ENCODE measurements at regions not wholly inside any gene's neighbourhood (a gene's known extent, or its start where the extent isn't known, plus 50 kb on each side); places are given as distances from the start of the nearest gene placed in this dataset.
A peak's percentile ranks its signal among the peaks of the same experiment; 100 is the strongest.
"Not testable (repeated sequence)": the region's sequence is repeated elsewhere in the genome, so short reads cannot be mapped to it uniquely, and the experiment has no call there.

DNA sequence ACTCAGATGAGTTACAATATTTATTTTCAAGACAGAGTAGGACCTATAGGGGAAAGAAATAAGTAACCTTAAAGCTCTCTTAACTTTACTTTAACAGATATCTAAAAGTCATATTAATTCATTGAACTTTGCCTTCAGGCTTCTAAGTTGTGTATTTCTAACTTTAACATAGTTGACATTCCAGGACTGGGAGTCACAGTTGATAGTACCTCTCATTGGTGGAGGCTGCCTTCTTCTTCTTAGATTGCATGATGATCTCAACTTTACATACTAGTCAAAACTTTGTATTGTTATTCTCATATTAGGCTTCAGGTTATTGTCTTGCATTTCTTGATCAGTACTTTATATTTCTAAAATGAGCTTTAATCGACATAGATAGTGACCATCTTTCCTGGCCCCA is 350.1 kb upstream of the KIF2B start:
- Mint-ChIP-seq H3K4me3 (ENCODE audit: unreplicated experiment) (no peak overlapping the region), H3K4me1 (ENCODE audit: low read depth) (peaks cover 23% of the 10 kb centered on the region), H3K27ac (ENCODE audit: unreplicated experiment) (peak overlapping the region; percentile 14), H3K36me3 (ENCODE audit: low read depth) (peaks cover 1% of the 10 kb centered on the region), H3K27me3 (ENCODE audit: low read depth) (no peaks in the 10 kb centered on the region), H3K9me3 (ENCODE audit: low read depth) (peaks cover 7% of the 10 kb centered on the region)
- DNase-seq (ENCODE audit: low spot score) = no peak
- TF ChIP-seq, protein P1, sequence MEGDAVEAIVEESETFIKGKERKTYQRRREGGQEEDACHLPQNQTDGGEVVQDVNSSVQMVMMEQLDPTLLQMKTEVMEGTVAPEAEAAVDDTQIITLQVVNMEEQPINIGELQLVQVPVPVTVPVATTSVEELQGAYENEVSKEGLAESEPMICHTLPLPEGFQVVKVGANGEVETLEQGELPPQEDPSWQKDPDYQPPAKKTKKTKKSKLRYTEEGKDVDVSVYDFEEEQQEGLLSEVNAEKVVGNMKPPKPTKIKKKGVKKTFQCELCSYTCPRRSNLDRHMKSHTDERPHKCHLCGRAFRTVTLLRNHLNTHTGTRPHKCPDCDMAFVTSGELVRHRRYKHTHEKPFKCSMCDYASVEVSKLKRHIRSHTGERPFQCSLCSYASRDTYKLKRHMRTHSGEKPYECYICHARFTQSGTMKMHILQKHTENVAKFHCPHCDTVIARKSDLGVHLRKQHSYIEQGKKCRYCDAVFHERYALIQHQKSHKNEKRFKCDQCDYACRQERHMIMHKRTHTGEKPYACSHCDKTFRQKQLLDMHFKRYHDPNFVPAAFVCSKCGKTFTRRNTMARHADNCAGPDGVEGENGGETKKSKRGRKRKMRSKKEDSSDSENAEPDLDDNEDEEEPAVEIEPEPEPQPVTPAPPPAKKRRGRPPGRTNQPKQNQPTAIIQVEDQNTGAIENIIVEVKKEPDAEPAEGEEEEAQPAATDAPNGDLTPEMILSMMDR (IDR thresholded peaks at IDR 0.05) = no peak

DNA sequence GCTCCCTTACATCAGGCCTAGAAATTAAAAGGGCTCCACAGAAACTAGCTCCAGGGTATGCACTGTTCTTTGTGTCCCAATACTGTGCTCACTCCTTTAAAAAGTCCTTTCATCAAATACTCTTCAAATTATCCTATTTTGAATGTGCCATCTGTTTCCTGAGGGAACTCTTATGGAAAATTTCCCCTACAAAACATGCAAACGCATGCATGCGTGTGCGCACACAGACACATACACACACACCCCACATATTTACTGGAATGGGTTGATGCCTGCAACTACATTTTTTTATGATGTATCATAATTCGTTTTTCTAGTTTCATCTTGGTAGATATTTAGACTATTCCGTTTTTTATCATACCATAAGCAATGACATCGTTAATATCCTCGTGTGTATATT is 351.2 kb upstream of the KIF2B start:
- Mint-ChIP-seq H3K36me3 (ENCODE audit: low read depth) (peaks cover 1% of the 10 kb centered on the region), H3K9me3 (ENCODE audit: low read depth) (peaks cover 7% of the 10 kb centered on the region), H3K4me3 (ENCODE audit: unreplicated experiment) (no peak overlapping the region), H3K27me3 (ENCODE audit: low read depth) (no peaks in the 10 kb centered on the region), H3K4me1 (ENCODE audit: low read depth) (peaks cover 33% of the 10 kb centered on the region), H3K27ac (ENCODE audit: unreplicated experiment) (no peak overlapping the region)
- TF ChIP-seq, protein P1 (IDR thresholded peaks at IDR 0.05) = no peak
- DNase-seq (ENCODE audit: low spot score) = no peak

DNA sequence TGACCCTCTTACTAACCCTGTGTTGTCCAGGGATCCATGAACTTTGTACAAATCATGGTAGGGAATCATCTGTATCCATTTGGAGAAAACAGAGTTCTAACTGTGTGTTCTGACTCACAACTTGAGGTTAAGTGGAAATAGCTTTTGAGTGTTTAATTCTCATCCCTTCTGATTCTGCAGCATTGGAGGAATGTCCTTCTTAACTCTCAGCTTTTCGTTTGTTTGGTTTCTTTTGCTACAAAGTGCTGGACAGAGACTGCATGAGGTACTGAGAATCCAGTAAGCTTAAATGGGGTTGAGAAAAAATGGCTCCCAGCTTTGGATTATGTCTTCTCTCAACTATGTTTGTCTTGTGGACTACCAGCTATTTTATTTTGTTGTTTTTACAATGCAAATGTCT is 352.1 kb upstream of the KIF2B start:
- Mint-ChIP-seq H3K36me3 (ENCODE audit: low read depth) (peaks cover 1% of the 10 kb centered on the region), H3K9me3 (ENCODE audit: low read depth) (peaks cover 7% of the 10 kb centered on the region), H3K27ac (ENCODE audit: unreplicated experiment) (no peak overlapping the region), H3K27me3 (ENCODE audit: low read depth) (no peaks in the 10 kb centered on the region), H3K4me1 (ENCODE audit: low read depth) (peaks cover 42% of the 10 kb centered on the region), H3K4me3 (ENCODE audit: unreplicated experiment) (no peak overlapping the region)
- no peak for DNase-seq (ENCODE audit: low spot score)
- TF ChIP-seq, protein P1 (IDR thresholded peaks at IDR 0.05) = no peak

DNA sequence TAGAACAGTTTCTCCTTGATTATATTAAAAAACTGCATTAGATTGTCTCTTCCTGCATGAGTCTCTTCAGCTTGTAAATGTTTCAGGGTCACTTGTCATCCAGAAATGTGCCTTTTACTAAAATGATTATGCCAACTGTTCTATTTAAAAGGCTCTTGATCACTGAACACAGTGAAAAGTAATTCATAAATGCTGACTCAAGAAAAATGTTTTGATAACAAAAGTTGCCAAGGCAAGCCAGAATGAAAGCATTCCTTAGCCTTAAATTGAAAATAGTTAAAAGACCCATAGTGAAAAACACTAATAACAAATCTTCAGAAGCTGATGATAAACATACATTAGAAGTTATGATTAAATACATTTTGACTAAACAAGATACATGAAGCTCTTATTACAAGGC is 356.0 kb upstream of the KIF2B start:
- H3K4me3 Mint-ChIP-seq (ENCODE audit: unreplicated experiment) = no peak overlapping the region
- H3K27ac Mint-ChIP-seq (ENCODE audit: unreplicated experiment) = no peak overlapping the region
- peaks cover 1% of the 10 kb centered on the region for H3K36me3 Mint-ChIP-seq (ENCODE audit: low read depth)
- TF ChIP-seq, protein P1 (IDR thresholded peaks at IDR 0.05) = no peak
- H3K4me1 Mint-ChIP-seq (ENCODE audit: low read depth) = peaks cover 38% of the 10 kb centered on the region
- no peaks in the 10 kb centered on the region for H3K27me3 Mint-ChIP-seq (ENCODE audit: low read depth)
- H3K9me3 Mint-ChIP-seq (ENCODE audit: low read depth) = peaks cover 7% of the 10 kb centered on the region
- DNase-seq (ENCODE audit: low spot score) = no peak

DNA sequence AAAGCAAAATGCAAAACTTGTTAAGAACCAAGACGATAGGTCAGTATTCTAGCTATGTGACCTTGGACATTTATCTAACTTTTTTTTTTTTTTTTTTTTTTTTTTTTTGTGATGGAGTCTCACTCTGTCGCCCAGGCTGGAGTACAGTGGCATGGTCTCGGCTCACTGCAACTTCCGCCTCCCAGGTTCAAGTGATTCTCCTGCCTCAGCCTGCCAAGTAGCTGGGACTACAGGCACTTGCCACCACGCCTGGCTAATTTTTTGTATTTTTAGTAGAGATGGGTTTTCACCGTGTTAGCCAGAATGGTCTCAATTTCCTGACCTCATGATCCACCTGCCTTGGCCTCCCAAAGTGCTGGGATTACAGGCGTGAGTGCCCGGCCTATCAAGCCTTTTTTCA is 358.3 kb upstream of the KIF2B start:
- H3K36me3 Mint-ChIP-seq (ENCODE audit: low read depth); DNase-seq (ENCODE audit: low spot score); H3K27me3 Mint-ChIP-seq (ENCODE audit: low read depth); H3K27ac Mint-ChIP-seq (ENCODE audit: unreplicated experiment); H3K4me3 Mint-ChIP-seq (ENCODE audit: unreplicated experiment): not testable (repeated sequence)
- Mint-ChIP-seq H3K9me3 (ENCODE audit: low read depth) (peaks cover 15% of the 10 kb centered on the region), H3K4me1 (ENCODE audit: low read depth) (peaks cover 35% of the 10 kb centered on the region)

DNA sequence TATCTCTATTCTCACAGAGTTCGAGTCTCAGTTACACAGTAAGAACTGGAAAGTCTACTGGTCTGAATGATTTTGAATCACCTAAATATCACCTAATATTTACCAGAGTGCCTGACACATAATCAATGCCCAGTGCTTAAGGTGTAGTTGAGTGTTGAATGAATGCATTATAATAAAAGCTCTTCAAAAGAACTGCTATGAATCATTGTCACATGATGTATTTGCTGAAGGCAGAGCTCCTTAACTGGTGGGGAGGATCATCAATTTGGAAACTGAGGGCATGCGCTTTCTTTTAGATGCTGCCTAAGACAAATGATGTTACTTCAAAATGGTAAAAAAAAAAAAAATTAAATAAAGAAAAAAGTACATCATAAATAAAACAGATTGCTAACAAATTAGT is 359.4 kb upstream of the KIF2B start:
- Mint-ChIP-seq H3K27ac (ENCODE audit: unreplicated experiment) (no peak overlapping the region), H3K4me1 (ENCODE audit: low read depth) (peaks cover 35% of the 10 kb centered on the region), H3K9me3 (ENCODE audit: low read depth) (peaks cover 16% of the 10 kb centered on the region), H3K27me3 (ENCODE audit: low read depth) (no peaks in the 10 kb centered on the region), H3K4me3 (ENCODE audit: unreplicated experiment) (no peak overlapping the region), H3K36me3 (ENCODE audit: low read depth) (no peaks in the 10 kb centered on the region)
- no peak for DNase-seq (ENCODE audit: low spot score)
- TF ChIP-seq, protein P1 (IDR thresholded peaks at IDR 0.05) = no peak

Measured in chondrocyte (in vitro differentiated cells).